ENCODE measurements at regions not wholly inside any gene's neighbourhood (a gene's known extent, or its start where the extent isn't known, plus 50 kb on each side); places are given as distances from the start of the nearest gene placed in this dataset.

DNA sequence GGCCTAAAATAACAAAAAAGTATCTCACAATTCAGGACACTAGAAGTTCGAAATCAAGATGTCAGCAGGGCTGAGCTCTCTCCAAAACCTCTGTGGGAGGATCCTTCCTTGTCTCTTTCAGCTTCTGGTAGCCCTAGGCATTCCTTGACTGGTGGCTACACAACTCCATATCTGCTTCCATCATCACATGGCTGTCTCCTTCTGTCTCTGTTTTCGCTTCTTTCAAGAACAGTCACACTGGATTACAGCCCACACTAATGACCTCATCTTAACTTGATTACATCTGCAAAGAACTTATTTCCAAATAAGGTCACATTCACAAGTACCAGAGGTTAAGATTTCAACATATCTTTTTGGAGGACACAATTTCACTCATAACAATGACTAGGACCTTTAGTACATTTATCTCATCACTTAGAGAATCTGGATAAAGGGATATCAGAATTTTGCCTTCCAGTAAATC is 275.2 kb downstream of the IRS1 start:
- no peak for DNase-seq (ENCODE audit: extremely low read depth, insufficient read length)
- no peak for TF ChIP-seq CTCF (IDR thresholded peaks at IDR 0.05; ENCODE audit: insufficient read depth, low read length, poor library complexity, severe bottlenecking)
- Histone ChIP-seq H3K4me3 (replicated peaks; ENCODE audit: low read depth, low read length) (no peak overlapping the region), H3K36me3 (ENCODE audit: control insufficient read depth, insufficient read depth, low read length) (no peaks in the 10 kb centered on the region), H3K27me3 (replicated peaks; ENCODE audit: control insufficient read depth, insufficient read depth, low read length) (no peaks in the 10 kb centered on the region)

- Histone ChIP-seq H3K36me3 (ENCODE audit: control insufficient read depth, insufficient read depth, low read length) (no peaks in the 10 kb centered on the region), H3K27me3 (replicated peaks; ENCODE audit: control insufficient read depth, insufficient read depth, low read length) (no peaks in the 10 kb centered on the region), H3K4me3 (replicated peaks; ENCODE audit: low read depth, low read length) (no peak overlapping the region)
- no peak for DNase-seq (ENCODE audit: extremely low read depth, insufficient read length)
- TF ChIP-seq CTCF (IDR thresholded peaks at IDR 0.05; ENCODE audit: insufficient read depth, low read length, poor library complexity, severe bottlenecking) = no peak
Measured at GRCh38 chr2:226520723-226521122, 278.9 kb downstream of the IRS1 start.

- Histone ChIP-seq H3K27me3 (replicated peaks; ENCODE audit: control insufficient read depth, insufficient read depth, low read length) (no peaks in the 10 kb centered on the region), H3K36me3 (ENCODE audit: control insufficient read depth, insufficient read depth, low read length) (no peaks in the 10 kb centered on the region), H3K4me3 (replicated peaks; ENCODE audit: low read depth, low read length) (no peak overlapping the region)
- TF ChIP-seq CTCF (IDR thresholded peaks at IDR 0.05; ENCODE audit: insufficient read depth, low read length, poor library complexity, severe bottlenecking) = no peak
- DNase-seq (ENCODE audit: extremely low read depth, insufficient read length) = no peak
Measured at GRCh38 chr2:226515344-226516055, 284.1 kb downstream of the IRS1 start.

GRCh38 chr2:226514895-226515294 is 284.7 kb downstream of the IRS1 start:
- no peak for TF ChIP-seq CTCF (IDR thresholded peaks at IDR 0.05; ENCODE audit: insufficient read depth, low read length, poor library complexity, severe bottlenecking)
- no peak for DNase-seq (ENCODE audit: extremely low read depth, insufficient read length)
- Histone ChIP-seq H3K4me3 (replicated peaks; ENCODE audit: low read depth, low read length) (no peak overlapping the region), H3K36me3 (ENCODE audit: control insufficient read depth, insufficient read depth, low read length) (no peaks in the 10 kb centered on the region), H3K27me3 (replicated peaks; ENCODE audit: control insufficient read depth, insufficient read depth, low read length) (no peaks in the 10 kb centered on the region)

DNA sequence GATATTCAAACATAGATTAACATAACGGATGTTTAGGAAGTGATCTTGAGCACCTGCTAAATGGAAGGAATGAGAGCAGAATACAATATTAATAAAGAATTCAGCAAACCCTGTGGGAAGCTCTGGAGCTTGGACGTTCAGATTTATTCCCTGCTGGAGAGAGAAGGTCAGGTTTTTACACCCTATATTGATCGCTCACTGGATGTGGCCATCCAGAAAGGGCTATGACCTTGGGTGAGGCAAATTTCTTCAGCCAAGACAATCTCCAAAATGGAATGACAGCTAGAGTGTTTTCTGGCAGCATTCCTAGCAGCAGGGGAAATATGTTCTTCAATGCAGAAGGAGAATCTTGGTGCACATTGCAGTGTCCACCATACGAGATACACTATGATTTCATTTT is 288.3 kb downstream of the IRS1 start:
- TF ChIP-seq CTCF (IDR thresholded peaks at IDR 0.05; ENCODE audit: insufficient read depth, low read length, poor library complexity, severe bottlenecking) = no peak
- DNase-seq (ENCODE audit: extremely low read depth, insufficient read length) = no peak
- Histone ChIP-seq H3K36me3 (ENCODE audit: control insufficient read depth, insufficient read depth, low read length) (no peaks in the 10 kb centered on the region), H3K27me3 (replicated peaks; ENCODE audit: control insufficient read depth, insufficient read depth, low read length) (no peaks in the 10 kb centered on the region), H3K4me3 (replicated peaks; ENCODE audit: low read depth, low read length) (no peak overlapping the region)

DNA sequence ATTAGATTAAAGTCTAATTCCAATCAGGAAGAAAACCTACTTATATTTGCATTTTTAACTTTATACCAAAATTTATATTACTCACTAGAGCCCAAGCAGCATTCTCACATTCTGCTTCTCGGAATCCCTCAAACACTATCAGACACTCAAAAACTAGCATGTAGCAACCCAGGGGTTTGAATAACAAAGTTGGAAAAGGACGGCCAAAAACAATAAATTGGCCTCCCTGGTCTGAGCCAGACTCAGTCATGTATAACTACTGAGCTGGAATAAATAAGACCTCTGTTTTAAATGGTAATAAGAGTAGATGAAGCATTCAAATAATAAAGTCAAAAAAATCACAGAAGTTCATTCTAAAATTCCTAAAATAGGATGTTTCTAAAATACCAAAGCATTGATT is 290.9 kb downstream of the IRS1 start:
- Histone ChIP-seq H3K36me3 (ENCODE audit: control insufficient read depth, insufficient read depth, low read length) (no peaks in the 10 kb centered on the region), H3K4me3 (replicated peaks; ENCODE audit: low read depth, low read length) (no peak overlapping the region), H3K27me3 (replicated peaks; ENCODE audit: control insufficient read depth, insufficient read depth, low read length) (no peaks in the 10 kb centered on the region)
- no peak for TF ChIP-seq CTCF (IDR thresholded peaks at IDR 0.05; ENCODE audit: insufficient read depth, low read length, poor library complexity, severe bottlenecking)
- no peak for DNase-seq (ENCODE audit: extremely low read depth, insufficient read length)

All from GM06990 (cell line).